Kidney glomerular epithelial cell (primary cell): ENCODE measurements at regions not wholly inside any gene's neighbourhood (a gene's known extent, or its start where the extent isn't known, plus 50 kb on each side); places are given as distances from the start of the nearest gene placed in this dataset.

ENCODE experiments used
- DNase-seq: peaks from one replicate; lab custom pipeline; 2025; lab: John Stamatoyannopoulos, UW

DNA sequence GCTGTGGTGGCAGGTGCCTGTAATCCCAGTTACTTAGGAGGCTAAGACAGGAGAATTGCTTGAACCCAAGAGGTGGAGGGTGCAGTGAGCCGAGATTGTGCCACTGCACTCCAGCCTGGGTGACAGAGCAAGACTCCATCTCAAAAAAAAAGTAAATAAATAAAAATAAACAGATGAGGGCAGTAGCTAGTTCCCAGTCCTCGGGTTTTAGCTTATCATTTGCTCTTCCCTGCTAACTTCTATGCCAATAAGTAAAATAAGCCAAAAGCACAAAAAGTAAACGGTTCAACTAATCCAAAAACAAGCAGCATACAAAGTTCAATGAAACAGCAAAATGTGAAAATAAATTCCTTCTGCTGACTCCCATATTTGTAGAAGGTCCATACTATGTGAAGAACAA, 133.0 kb upstream of the TMCC3 start:
- DNase-seq: no peak

DNA sequence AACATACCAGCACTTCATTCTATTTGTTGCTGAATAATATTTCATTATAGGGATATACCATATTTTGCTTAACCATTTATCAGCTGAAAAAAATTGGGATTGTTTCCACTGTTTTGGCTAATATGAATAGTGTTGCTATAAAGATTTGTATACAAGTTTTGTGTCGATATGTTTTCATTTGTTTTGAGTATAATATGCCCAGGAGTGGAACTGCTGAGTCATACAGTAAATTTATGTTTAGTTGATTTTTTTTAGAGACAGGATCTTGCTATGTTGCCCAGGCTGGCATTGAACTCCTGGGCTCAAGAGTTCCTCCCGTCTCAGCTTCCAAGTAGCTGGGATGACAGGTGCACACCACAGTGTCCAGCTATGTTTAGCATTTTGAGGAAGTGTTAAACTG, 131.5 kb upstream of the TMCC3 start:
- DNase-seq: no peak

DNA sequence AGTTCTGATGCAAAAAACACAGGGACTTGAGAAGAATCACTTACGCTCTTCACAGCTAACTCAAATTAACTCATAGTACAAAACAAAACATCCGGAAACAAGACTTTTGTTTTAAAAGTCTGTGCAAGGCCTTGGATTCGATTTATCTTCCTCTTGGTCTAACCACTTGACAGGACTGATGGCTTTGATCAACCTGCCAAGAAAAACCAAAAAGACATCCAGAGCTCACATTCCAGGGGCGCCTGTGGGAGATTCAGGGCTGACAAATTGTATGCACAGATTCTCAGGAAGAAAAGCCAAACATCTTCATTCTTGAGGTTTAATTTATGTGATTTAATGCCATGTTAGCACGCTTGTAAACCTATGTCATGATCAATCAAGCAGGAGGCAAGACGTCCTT, 129.1 kb upstream of the TMCC3 start:
- DNase-seq: peak; percentile 97

DNA sequence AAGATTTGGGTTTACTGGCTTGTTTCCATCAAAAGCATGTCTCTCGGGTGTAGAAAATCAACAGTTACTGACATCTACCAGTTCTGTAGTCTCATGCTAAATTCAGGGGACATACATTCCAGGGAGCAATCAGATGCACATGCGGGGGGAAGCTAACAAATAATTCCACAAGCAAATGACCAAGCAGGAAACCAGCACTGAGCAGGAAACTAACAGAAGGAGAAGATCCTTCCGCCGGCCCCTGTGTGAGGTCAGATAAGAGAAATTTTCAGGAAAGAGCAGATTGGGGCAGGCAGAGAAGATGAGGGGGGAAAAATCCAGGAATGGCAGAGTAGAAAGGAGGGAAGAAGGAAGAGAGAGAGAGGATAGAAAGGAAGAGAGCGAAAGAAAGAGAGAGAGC, 127.6 kb upstream of the TMCC3 start:
- DNase-seq: no peak

DNA sequence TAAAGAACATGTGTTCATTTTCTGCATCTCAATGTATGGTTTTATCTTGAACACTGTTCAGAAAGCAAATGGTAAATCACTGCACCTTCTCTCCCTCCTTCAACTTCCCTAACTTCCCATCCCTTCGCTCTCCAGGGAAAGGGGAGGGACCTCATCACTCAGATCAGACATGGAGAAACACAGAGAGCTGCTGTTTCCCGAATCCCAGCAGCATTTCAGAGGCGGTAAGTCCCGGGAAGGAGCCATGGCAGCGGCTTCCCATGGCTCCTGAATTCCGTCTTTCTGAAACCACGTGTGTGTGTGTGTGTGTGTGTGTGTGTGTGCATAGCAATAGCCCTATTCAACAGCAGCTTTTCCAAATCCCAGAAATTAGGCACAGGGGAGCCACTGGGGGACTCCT, 125.4 kb upstream of the TMCC3 start:
- no peak for DNase-seq

DNA sequence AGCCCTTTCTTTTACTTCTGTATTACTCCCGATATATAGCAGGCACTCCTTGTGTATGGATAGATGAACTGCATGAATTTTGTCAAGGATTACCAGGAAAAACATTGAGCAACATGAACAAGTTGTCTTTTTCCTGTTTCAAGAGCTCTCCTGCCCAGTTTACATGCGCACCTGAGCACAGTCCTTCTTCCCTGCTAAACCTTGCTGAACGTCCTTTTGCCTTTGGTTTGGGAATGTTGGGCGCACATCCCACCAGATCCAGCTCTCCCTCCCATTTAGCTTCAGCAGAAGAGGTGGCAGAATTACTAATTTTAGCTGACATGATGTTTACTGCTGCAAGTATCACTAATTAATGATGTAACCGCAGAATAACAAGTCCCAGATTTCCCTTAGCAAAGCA, 121.4 kb upstream of the TMCC3 start:
- no peak for DNase-seq

DNA sequence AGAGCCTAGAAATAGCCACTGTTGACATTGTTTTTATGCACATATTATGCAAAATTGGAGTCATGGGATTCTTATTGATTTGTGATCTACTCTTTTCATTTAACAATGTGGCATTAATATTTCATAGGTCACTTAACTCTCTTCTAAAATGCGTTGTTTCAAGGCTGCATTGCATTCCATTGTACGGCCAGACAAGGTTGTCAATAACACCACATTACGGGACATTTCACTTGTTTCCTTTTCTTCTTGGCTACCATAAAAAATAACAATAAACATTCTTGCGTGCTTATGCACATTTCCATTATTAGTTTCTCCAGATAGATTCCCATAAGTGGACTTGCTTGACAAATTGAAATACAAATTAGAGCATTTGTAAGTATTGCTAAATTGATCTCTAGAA, 120.8 kb upstream of the TMCC3 start:
- no peak for DNase-seq

DNA sequence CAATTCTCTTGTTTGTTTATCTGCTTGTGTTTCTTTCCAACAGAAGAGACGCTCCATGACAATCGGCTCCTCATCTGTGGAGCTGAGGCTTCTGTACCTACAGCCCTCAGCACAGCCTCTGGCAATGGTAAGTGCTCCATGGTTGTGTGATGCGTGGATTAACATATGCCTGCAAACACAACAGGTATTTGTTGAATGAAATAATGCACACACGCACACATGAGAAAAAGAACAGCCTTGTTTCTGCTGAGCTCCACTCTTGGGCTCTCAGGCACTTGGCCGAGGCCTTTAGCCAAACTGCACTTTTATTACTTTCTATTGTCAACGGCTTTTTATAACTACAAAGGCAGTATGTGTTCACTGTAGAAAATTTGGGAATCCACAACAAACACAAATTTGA, 120.4 kb upstream of the TMCC3 start:
- no peak for DNase-seq

DNA sequence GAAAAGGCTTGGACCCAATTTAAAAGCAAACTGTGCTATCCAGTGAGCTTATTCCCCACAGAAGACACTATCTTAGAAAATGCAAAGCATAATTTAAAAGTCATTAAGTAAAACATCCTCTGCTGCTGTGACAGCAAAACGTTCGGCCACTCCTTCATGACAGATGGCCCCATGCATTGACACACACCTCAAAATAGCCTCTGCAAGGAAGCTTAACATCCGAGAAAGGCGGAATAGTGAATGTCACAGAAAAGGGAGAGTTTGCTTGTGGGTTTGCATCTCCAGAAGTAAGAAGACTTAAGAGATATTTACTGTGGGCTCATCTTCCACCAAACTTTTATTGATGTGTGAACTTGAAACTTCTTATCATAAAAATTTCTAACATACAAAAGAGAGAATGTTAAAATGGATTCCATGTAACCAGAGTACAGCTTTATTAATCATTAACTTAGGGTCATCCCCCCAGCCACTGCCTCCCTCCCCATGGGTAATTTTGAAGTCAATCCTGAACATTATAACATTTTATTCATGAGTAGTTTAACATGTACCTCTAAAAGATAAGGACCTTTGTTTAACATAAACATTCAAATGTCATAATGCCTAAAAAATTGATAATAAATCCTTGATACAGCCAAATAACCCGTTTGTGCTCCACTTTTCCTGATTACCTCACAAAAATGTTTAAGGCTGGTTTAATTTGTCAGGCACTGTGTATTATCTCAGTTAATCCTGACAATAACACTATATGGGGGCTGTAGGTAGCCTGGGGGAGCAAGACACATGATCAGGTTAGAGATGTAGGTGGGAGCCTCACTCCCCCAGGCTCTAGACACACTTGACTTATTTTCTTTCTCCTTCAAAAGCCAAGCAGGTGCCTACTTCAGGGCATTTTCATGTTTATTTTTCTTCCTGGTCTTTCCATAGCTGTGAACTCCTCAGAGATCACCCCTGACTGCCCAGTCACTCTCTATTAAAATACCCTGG, 119.7 kb upstream of the TMCC3 start:
- DNase-seq: no peak

DNA sequence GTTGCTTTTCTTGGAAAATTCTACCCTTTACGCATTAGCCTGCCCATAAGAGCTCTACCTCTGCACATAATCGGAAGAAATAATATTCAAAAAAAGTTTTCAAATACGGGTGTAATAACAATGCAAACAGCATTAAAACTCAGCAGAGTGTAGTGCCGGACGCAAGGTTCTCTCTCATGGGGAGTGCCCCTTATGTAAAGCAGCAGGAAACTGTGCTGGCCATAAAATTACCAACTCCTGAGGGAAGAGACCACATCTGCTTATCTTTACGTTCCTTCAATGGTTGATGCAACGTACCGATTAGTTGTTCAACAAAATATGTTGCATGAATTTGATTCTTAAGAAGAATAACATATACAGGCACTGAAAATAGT, 118.7 kb upstream of the TMCC3 start:
- DNase-seq: no peak

DNA sequence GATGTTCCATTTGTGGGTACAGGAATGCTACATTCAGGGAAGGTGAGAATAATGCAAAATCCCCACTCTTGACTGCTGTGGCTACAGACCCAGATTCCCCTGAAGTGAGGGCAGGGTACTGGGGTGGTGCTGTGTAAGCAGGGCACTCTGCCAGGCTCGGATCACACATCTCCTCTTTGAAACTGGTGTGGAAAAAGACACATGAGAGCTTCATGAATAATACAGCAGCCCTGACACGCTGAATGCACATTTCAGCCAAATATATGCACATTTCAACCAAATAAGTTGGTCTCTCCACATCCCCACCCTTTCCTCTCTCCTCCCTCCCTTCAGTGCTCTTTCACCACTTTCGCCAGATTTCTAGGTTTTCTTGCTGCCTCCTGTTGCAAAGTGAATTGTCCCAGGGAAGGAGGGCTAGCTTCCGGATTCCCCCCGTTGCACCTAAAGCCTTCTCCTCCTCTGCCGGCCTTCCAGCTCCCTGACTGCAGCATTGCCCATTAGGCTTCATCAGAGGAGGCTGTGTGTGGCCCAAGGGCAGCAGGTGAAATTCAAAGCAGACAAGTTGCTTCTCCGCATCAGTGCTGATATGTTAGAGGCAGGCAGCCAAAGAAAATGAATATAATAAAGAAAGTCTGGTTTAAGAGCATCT, 118.2 kb upstream of the TMCC3 start:
- DNase-seq: no peak

DNA sequence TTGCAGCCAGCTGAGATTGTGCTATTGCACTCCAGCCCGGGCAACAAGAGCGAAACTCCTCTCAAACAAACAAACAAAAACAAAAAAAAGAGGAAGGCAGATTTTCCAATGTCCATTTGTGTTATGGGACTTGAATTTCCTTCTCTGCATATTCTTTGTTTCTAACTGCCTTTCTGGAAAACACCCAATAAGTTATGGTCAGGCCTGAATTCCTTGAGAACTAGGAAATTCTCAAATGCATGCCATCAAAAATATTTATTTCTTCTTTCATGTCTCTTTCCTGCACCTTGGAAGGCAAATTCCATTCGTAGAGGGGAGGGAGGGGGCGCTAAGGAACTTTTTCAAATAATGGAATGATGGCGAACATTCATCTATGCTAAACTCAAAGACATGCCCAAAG, 117.6 kb upstream of the TMCC3 start:
- no peak for DNase-seq

DNA sequence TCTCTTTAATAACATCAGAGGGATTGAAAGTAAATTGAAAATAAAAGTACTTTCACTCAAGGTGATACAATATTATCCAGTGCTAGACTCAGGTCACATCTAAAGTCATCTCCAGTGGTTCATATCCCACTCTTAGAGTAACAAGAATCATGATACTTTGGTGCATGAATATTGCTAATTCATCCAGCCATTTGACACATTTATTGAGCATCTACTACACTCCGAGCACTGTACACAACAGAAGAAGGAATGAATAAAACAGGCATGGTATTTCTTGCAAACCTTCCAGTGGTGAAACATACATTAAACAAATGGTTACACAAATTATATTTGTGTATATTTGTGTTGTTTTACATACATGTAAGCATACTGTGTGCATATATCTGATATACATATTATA, 116.0 kb upstream of the TMCC3 start:
- no peak for DNase-seq

DNA sequence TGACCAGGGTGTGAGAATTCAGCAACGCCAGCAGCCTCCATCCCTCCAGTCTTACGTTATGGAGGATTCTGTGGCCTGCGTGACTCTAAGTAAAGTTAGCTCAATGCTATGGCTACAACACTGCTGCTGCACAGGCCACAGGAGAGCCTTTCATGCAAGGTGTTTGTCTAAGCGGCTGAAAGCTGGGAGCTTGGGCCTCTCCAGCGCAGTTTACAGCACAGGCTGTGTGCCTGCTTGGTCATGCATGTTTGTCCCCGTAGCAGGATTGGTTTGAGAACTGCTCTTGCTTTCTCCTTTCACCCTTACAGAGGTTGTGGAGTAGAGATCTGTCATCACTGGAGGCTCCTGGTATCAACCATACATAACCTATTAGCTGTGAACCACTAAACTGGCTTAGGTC, 113.1 kb upstream of the TMCC3 start:
- no peak for DNase-seq

DNA sequence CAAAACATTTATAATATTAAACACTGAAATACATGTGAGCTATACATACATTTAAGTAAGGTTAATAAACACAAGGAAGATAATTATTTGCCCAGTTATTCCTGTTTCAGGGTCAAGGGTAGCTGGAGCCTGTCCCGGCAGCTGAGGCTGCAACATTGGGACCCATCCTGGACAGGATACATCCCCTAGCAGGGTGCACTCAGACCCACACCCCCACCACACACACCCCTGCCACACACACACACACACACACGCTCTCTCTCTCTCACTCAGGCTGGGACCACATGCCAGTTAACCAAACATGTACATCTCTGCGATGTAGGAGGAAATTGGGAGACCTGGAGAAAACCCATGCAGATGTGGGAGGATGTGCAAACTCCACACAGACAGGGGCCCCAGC, 112.6 kb upstream of the TMCC3 start:
- no peak for DNase-seq

DNA sequence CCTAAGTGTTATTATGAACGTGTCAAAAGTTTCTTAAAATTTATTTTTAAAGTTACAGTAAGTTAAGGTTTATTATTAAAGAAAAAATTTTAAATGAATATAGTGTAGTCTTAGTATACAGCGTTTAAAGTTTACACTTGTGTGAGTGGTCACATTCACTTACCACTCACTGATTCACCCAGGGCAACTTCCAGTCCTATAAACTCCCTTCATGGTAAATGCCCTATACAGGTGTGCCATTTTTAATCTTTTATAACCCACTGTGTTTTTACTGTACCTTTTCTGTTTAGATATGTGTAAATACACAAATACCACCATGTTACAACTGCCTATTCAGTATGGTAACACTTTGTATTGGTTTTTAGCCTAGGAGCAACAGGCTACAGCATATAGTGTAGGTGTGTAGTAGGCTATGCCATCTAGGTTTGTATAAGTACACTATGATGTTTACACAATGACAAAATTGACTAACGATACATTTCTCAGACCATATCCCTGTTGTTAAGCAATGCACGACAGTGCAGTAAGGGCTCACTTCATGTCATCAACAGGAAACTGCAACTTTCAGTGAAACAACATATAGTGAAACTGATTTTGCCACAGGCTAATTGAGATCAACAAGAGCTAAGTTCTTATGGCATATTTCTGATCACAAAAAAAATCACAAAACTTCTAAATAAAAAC, 112.0 kb upstream of the TMCC3 start:
- no peak for DNase-seq

DNA sequence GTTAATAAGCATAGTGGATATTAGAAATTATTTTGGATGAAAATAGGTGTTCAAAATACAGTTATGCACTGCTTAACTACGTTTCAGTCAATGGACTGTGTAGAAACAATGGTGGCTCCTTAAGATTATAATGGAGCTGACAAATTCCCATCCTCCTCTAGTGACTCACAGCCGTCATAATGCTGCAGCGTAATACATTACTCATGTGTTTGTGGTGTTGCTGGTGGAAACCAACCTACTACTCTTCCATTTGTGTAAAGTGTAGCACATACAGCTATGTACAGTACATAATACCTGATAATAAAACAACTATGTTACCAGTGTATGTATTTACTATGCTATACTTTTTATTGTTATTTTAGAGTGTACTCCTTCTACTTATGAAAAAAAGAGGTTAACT, 111.2 kb upstream of the TMCC3 start:
- DNase-seq: peak; percentile 79

DNA sequence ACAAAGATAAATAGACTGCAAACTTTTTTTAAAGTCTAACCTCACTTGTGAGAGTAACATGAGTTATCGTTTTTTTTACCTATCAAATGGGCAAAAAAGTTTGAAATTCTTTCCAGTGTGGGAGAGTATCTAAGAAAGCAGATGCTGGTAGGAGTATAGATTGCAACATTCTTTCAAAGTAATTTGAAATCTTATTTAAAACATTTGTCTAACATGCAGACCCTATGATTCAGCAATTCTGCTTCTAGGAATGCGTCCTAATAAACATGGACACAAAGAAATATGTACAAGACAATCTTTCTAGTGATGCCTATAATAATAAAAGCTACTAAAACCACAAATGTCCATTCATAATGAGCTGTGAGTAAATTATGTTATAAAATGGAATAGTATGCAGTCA, 110.4 kb upstream of the TMCC3 start:
- DNase-seq: peak; percentile 15

DNA sequence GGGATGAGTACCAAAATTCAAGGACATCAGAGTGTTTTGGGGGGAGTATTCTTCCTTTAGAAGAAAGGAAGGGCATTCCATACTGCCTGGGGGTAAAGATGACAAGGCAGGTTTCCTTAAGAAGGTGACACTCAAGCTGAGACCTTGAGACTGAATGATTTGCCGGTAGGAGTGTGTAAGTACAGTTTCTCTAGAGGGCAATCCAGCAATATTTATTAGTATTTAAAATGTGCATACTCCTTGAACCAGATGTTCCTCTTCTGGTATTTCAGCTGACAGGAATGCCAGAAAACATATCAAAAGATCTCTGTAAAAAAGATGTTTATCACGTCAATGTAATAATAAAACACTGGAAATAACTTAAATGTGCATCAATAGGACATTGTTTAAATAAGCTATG, 106.4 kb upstream of the TMCC3 start:
- no peak for DNase-seq

DNA sequence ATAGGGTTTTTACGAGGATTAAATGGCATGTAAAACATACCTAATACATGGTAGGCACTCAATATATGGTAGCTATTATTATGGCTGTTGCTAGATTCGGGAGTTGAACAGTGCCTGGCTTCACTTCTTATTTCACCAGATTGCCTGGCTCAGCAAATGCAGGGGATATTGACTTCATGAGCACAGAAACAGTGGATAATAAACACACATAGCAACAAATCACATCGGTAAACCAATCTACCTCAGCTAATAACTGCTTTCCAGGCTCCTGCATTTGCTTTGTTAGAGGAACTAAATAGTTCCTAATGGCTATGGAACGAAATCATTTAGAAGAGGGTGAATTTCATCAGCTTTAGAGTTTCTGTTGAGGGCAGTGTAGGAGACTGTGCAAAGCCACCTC, 105.2 kb upstream of the TMCC3 start:
- no peak for DNase-seq

DNA sequence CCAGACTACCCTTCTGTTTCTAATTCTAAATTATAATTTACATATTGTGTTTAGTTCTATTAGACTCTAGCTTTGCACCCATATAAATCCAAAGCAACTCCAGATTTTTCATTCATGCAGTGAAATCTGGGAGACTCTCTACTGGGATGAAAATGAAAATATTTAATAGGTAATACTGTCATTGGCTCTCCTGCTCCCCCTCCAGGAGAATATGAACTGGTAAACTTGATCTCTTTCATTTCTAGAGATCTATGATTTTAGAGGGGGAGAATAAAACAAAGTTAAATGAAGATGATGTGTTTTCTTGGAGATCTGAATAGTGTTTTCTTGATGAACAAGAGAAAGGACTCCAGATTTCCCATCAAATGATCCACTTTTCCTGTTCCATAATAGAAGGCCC, 104.3 kb upstream of the TMCC3 start:
- no peak for DNase-seq

DNA sequence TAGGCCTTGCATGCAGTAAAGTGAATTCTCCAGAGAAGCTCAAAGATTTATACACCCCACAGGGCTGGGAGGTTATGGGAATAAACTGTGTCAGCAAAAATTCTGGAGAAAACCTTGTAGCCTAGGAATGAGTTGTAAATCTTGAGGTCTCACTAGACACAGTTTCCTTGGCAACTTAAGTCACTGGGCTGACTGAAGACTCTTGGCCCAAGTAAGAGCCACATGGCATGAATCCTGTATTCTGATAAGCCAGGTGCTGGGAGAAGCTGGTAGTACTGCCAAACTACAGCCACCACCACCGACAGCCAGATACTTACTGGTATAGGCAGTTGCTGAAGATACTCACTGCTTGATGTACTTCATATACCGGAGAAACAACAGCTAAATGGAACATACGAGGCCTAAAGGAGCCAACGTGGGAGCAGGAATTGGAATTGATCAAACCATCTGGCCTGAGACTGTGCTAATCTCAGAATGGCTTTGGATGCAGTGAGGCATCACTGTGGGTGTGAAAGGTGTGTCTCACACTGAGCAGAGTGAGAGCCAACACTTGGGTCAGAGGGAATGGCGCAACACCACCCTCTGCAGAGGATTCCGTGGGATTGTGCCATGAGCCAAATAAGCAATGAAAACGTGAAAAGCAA, 102.8 kb upstream of the TMCC3 start:
- no peak for DNase-seq

DNA sequence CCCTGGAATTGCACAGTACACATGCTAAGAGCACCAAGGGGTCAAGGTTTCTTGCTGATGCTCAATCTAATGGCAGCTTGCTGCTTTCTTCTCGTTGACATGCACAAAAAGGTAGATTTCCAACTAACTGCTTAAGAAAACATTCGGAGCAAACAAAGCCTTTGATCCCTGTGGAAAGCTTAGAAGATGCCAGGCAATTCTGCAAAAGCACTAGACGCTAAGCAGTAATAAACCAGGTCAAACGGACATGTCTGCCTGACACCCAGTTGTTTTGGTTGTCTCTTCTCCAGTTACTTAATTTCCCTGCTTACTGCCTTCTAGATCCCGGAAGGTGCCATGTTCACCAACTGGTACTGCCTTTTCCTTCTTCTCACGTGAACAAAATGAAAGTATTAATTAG, 100.5 kb upstream of the TMCC3 start:
- DNase-seq: no peak
